ENCODE measurements at regions not wholly inside any gene's neighbourhood (a gene's known extent, or its start where the extent isn't known, plus 50 kb on each side); places are given as distances from the start of the nearest gene placed in this dataset.

GRCh38 chr3:74434406-74434805, 180.1 kb downstream of the CNTN3 start:
- TF ChIP-seq MAX (IDR thresholded peaks at IDR 0.05; ENCODE audit: low read depth, low read length) (no peak), CTCF (IDR thresholded peaks at IDR 0.05; ENCODE audit: low read depth, low read length) (no peak)
